ENCODE measurements at regions not wholly inside any gene's neighbourhood (a gene's known extent, or its start where the extent isn't known, plus 50 kb on each side); places are given as distances from the start of the nearest gene placed in this dataset.

DNA sequence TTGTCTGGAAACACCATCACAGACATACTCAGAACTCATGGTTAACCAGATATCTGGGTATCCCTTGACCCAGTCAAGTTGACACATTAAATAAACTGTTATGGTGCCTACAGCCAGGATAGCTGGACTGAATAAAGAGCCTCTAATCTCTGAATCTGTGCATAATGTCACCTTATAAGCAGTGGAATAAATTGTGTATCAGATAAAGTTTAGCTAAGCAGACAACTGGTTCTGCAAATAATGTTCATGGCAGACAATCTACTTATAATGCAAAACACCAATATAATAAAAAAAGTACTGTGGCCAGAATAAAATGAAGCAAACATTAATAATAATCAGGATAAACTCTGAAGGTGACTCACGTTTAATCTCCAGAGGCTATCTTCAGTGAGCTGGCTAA, 628.5 kb upstream of the FAT3 start:
- Mint-ChIP-seq H3K27ac (no peak overlapping the region), H3K4me1 (no peaks in the 10 kb centered on the region), H3K36me3 (no peaks in the 10 kb centered on the region), H3K4me3 (no peak overlapping the region), H3K27me3 (ENCODE audit: low read depth in 3 of 3) (peaks cover 0 to 2% (median 0%) of the 10 kb centered on the region in 3 donors), H3K9me3 (peaks cover 6 to 24% (median 11%) of the 10 kb centered on the region in 7 donors)
- intact Hi-C loops (cut with micrococcal nuclease), result no loop called here
- H3K27me3 ChIP-seq (ENCODE audit: control insufficient read depth in 2 of 2, insufficient read depth in 2 of 2, low read length in 2 of 2), result no peaks in the 10 kb centered on the region
- H3K4me2 ChIP-seq (replicated peaks; ENCODE audit: extremely low read depth, low read length, poor library complexity, severe bottlenecking), result no peak overlapping the region
- H3K27ac ChIP-seq (ENCODE audit: low read depth in 1 of 2, low read length in 2 of 2), result no peak overlapping the region
- H3K4me1 ChIP-seq (ENCODE audit: control insufficient read depth in 1 of 2, insufficient read depth in 2 of 2, low read length in 2 of 2), result no peaks in the 10 kb centered on the region
- TF ChIP-seq, protein P1, sequence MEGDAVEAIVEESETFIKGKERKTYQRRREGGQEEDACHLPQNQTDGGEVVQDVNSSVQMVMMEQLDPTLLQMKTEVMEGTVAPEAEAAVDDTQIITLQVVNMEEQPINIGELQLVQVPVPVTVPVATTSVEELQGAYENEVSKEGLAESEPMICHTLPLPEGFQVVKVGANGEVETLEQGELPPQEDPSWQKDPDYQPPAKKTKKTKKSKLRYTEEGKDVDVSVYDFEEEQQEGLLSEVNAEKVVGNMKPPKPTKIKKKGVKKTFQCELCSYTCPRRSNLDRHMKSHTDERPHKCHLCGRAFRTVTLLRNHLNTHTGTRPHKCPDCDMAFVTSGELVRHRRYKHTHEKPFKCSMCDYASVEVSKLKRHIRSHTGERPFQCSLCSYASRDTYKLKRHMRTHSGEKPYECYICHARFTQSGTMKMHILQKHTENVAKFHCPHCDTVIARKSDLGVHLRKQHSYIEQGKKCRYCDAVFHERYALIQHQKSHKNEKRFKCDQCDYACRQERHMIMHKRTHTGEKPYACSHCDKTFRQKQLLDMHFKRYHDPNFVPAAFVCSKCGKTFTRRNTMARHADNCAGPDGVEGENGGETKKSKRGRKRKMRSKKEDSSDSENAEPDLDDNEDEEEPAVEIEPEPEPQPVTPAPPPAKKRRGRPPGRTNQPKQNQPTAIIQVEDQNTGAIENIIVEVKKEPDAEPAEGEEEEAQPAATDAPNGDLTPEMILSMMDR (IDR thresholded peaks at IDR 0.05), result no peak
- H3K9me3 ChIP-seq (replicated peaks in 1 of 2; ENCODE audit: control insufficient read depth in 1 of 2, insufficient read depth in 1 of 2, low read length in 2 of 2), result peaks cover 7 to 20% of the 10 kb centered on the region in 2 donors
- no peak overlapping the region for H3K9ac ChIP-seq (ENCODE audit: insufficient read depth, low read length, poor library complexity, severe bottlenecking)
- no peaks in the 10 kb centered on the region for H3K79me2 ChIP-seq (ENCODE audit: insufficient read depth, low read length)
- no peaks in the 10 kb centered on the region for H4K20me1 ChIP-seq (ENCODE audit: insufficient read depth, low read length)
- H3K4me3 ChIP-seq (replicated peaks in 1 of 3; ENCODE audit: low read depth in 2 of 3, low read length in 3 of 3), result no peak overlapping the region
- no peak overlapping the region for H2AFZ ChIP-seq (ENCODE audit: insufficient read depth, low read depth, low read length, poor library complexity, severe bottlenecking)
- no peak for DNase-seq
- no CpG with 5 or more reads among the region's 1 CpG for WGBS (ENCODE audit: insufficient coverage)
- no peaks in the 10 kb centered on the region for H3K36me3 ChIP-seq (replicated peaks in 1 of 2; ENCODE audit: control insufficient read depth in 1 of 2, insufficient read depth in 2 of 2, low read length in 2 of 2)

DNA sequence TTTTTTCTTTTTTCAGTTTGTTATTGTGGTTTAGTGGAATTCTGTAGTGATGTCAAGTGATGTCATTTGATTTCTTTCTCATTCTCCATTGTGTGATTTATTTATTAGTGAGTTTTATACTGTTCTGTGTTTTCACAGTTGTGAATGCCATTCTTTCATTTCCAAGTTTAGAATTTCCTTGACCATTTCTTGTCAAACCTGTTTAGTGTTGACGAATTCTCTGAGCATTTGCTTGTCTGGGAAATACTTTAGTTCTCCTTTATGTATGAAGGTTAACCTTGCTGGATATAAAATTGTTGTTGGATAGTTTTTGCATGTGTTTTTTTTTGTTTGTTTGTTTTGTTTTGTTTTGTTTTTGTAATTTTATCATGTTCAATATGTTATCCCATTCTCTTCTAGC, 633.6 kb upstream of the FAT3 start:
- H3K27ac Mint-ChIP-seq, result no peak overlapping the region
- H3K36me3 Mint-ChIP-seq, result no peaks in the 10 kb centered on the region
- Histone ChIP-seq H3K36me3 (replicated peaks in 1 of 2; ENCODE audit: control insufficient read depth in 1 of 2, insufficient read depth in 2 of 2, low read length in 2 of 2) (no peaks in the 10 kb centered on the region), H3K27ac (ENCODE audit: low read depth in 1 of 2, low read length in 2 of 2) (no peak overlapping the region), H3K79me2 (ENCODE audit: insufficient read depth, low read length) (no peaks in the 10 kb centered on the region), H3K27me3 (ENCODE audit: control insufficient read depth in 2 of 2, insufficient read depth in 2 of 2, low read length in 2 of 2) (no peaks in the 10 kb centered on the region), H3K4me2 (replicated peaks; ENCODE audit: extremely low read depth, low read length, poor library complexity, severe bottlenecking) (no peak overlapping the region), H3K9ac (ENCODE audit: insufficient read depth, low read length, poor library complexity, severe bottlenecking) (no peak overlapping the region), H3K9me3 (replicated peaks in 1 of 2; ENCODE audit: control insufficient read depth in 1 of 2, insufficient read depth in 1 of 2, low read length in 2 of 2) (peaks cover 7 to 12% of the 10 kb centered on the region in 2 donors), H3K4me1 (ENCODE audit: control insufficient read depth in 1 of 2, insufficient read depth in 2 of 2, low read length in 2 of 2) (no peaks in the 10 kb centered on the region), H4K20me1 (ENCODE audit: insufficient read depth, low read length) (no peaks in the 10 kb centered on the region), H2AFZ (ENCODE audit: insufficient read depth, low read depth, low read length, poor library complexity, severe bottlenecking) (no peak overlapping the region), H3K4me3 (replicated peaks in 1 of 3; ENCODE audit: low read depth in 2 of 3, low read length in 3 of 3) (no peak overlapping the region)
- intact Hi-C loops (cut with micrococcal nuclease), result no loop called here
- no peak overlapping the region for H3K4me3 Mint-ChIP-seq
- peaks cover 2 to 22% (median 8%) of the 10 kb centered on the region in 7 donors for H3K9me3 Mint-ChIP-seq
- no peak for DNase-seq
- TF ChIP-seq, protein P1 (IDR thresholded peaks at IDR 0.05), result no peak
- WGBS (ENCODE audit: insufficient coverage), result no CpG with 5 or more reads among the region's 1 CpG
- no peaks in the 10 kb centered on the region for H3K4me1 Mint-ChIP-seq
- H3K27me3 Mint-ChIP-seq (ENCODE audit: low read depth in 3 of 3), result no peaks in the 10 kb centered on the region

All from CD14-positive monocyte (primary cell).